Stimulated activated CD4-positive, alpha-beta T cell treated with anti-CD3 and anti-CD28 coated beads, Interleukin-4, amount 100 ng/mL, for 24 hours (primary cell): ENCODE measurements at regions not wholly inside any gene's neighbourhood (a gene's known extent, or its start where the extent isn't known, plus 50 kb on each side); places are given as distances from the start of the nearest gene placed in this dataset.

ENCODE experiments used
- DNase-seq: peaks from one replicate; pipeline ENCODE4 v3.0.0-alpha.2; 2020

- DNase-seq: no peak
These were observed 60.9 kb upstream of the PDE1C start for GRCh38 chr7:32131091-32131490.

- DNase-seq: no peak
These were observed 56.6 kb upstream of the PDE1C start for GRCh38 chr7:32126843-32127242.
